Heart right ventricle (tissue), 16 donors: ENCODE measurements at regions not wholly inside any gene's neighbourhood (a gene's known extent, or its start where the extent isn't known, plus 50 kb on each side); places are given as distances from the start of the nearest gene placed in this dataset.

Experiments used
- ATAC-seq, 8 donors: fragments of 200-7000 bp; cut with Tn5 transposase; one replicate each; pipeline ENCODE4 v1.9.1; 2020; ENCODE audit warnings: mild to moderate bottlenecking in 8 of 8, moderate library complexity in 8 of 8, moderate number of reproducible peaks in 1 of 8
- DNase-seq, 2 donors: peaks; one replicate each; pipeline ENCODE4 v3.0.0-alpha.2; 2020
- H3K27ac ChIP-seq, 10 donors: fragments of 200-600 bp; sonication (generic) in 2 of 10; one replicate each; pipeline versions ENCODE4 v1.5.0 to v1.8.0; 2020 to 2022; ENCODE audit warnings: mild to moderate bottlenecking in 3 of 10
- H3K27me3 ChIP-seq, 7 donors: fragments of 200-600 bp; one replicate each; pipeline ENCODE4 v1.8.0; 2021 to 2022; ENCODE audit warnings: mild to moderate bottlenecking in 2 of 7
- H3K36me3 ChIP-seq, 9 donors: fragments of 200-600 bp; sonication (generic) in 1 of 9; one replicate each; pipeline versions ENCODE4 v1.5.0 to v1.8.0; 2020 to 2022; ENCODE audit warnings: mild to moderate bottlenecking in 2 of 9
- H3K4me1 ChIP-seq, 9 donors: fragments of 200-600 bp; sonication (generic) in 1 of 9; one replicate each; pipeline versions ENCODE4 v1.5.0 to v1.8.0; 2020 to 2022; ENCODE audit warnings: mild to moderate bottlenecking in 4 of 9
- H3K4me3 ChIP-seq, 10 donors: fragments of 200-600 bp; sonication (generic) in 2 of 10; one replicate each; pipeline versions ENCODE4 v1.5.0 to v1.8.0; 2020 to 2022; ENCODE audit warnings: mild to moderate bottlenecking in 7 of 10, moderate library complexity in 2 of 10
- H3K9me3 ChIP-seq, 11 donors: fragments of 200-600 bp in 10 of 11; sonication (generic) in 2 of 11; one replicate each; pipeline versions ENCODE4 v1.5.0 to v1.8.0; 2013 to 2022; ENCODE audit warnings: mild to moderate bottlenecking in 2 of 11, control low read depth in 1 of 11, moderate library complexity in 1 of 11
- WGBS, 2 donors: extraction: QIAGEN DNeasy Blood & Tissue Kit; methylation state at CpG; one replicate each; pipeline ENCODE4 v1.1.7; 2013; ENCODE audit warnings: inconsistent platforms in 1 of 2; 5-methylcytosine and 5-hydroxymethylcytosine counted together
- intact Hi-C, 10 donors: fragments of 100-400 bp; cut with DNase I; formaldehyde crosslinking; loops; one replicate each; pipeline versions ENCODE4 v1.11.1 to v1.14.2; 2022
- TF ChIP-seq, protein P1 (sequence below), 9 donors: fragments of 200-600 bp; sonication (generic) in 2 of 9; IDR thresholded peaks; one replicate each; pipeline versions ENCODE4 v1.5.0 to v1.8.0; 2021 to 2022; ENCODE audit warnings: antibody characterized with exemption in 9 of 9, mild to moderate bottlenecking in 5 of 9, moderate library complexity in 1 of 9
- donor health status: Arrhythmogenic right ventricular cardiomyopathy.
- donor health status: ischemic (EF 13 %, LVEDD 7.1; RV severe dilation, severe dysfunction).
- donor health status: healthy with polysubstance abuse.
- donor health status: DM: no; HTN: yes; CAD: no.
- donor health status: DM: no; HTN: no; CAD: no.
- donor health status: ischemic (EF 25% LVEDD 6.9; RV normal size, moderate dysfunction).
- donor health status: ischemic (EF 25% LVEDD 5.7; RV mildly dilated, moderate dysfunction).
- donor health status: healthy.
- donor health status: DM: yes; HTN: yes; CAD: no.
- donor health status: Ischemic cardiomyopathy.
- donor health status: ischemic (EF 35%, LVEDD 5.7; RV mildly dilated, moderate dysfunction).
- donor health status: nonischemic (EF 11% LVEDD 7.7; RV severe dilation, severe dysfunction).
- donor health status: DM: yes; HTN: yes; CAD: no.
- donor health status: PGD.
- donor health status: ischemic (EF 29% LVEDD 5.4; RV normal size, mild dysfunction).
- donor health status: nonischemic (EF 23%, LVEDD 6.1; RV moderate dilation, normal function).

DNA sequence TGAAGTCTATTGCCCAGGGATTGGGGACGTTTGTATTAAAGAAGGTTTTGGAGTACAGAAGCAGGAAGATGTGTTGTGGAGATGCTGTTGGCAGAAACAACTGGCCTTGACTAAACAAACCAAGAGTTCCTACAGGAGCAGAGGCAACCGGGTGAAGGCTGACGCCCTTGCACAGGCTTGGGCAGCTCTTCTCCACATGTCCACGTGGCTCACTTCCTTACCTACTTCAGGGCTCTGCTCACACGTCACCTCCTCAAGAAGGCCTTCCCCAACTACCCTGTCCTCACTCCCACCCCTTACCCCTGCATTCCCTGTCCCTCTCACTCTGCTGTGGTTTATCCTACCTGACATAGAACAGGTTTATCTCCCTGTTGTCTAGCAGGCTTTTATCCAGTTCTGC lies 59.9 kb upstream of the JAZF1 start:
- ATAC-seq: no peak
- Histone ChIP-seq H3K27ac (no peak overlapping the region), H3K36me3 (no peaks in the 10 kb centered on the region), H3K4me3 (no peak overlapping the region), H3K9me3 (no peaks in the 10 kb centered on the region), H3K4me1 (peaks cover 0 to 32% (median 0%) of the 10 kb centered on the region in 9 donors), H3K27me3 (no peaks in the 10 kb centered on the region)
- TF ChIP-seq, protein P1, sequence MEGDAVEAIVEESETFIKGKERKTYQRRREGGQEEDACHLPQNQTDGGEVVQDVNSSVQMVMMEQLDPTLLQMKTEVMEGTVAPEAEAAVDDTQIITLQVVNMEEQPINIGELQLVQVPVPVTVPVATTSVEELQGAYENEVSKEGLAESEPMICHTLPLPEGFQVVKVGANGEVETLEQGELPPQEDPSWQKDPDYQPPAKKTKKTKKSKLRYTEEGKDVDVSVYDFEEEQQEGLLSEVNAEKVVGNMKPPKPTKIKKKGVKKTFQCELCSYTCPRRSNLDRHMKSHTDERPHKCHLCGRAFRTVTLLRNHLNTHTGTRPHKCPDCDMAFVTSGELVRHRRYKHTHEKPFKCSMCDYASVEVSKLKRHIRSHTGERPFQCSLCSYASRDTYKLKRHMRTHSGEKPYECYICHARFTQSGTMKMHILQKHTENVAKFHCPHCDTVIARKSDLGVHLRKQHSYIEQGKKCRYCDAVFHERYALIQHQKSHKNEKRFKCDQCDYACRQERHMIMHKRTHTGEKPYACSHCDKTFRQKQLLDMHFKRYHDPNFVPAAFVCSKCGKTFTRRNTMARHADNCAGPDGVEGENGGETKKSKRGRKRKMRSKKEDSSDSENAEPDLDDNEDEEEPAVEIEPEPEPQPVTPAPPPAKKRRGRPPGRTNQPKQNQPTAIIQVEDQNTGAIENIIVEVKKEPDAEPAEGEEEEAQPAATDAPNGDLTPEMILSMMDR (IDR thresholded peaks at IDR 0.05): no peak
- intact Hi-C loops: no loop called here
- no peak for DNase-seq
- 74 to 78% methylated on average over 5 of the region's 5 CpGs for WGBS, 2 donors

DNA sequence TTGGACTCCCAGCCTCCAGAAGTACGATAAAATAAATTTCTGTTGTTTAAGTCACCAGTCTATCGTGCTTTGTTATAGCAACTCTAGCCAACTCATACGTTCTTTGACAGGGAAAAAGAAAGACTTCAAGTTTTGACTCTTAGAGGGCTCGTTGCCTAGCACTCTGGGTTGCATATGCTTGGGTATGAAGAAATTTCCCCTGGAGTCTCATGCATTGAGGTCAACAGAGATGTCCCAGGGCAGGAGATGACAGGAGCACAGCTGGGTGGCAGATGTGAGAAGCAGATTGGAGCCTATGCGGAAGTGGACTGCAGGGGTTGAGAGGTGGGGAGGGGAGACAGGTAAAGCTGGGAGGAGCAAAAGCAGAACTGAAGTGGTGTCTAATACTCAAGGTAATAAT lies 63.3 kb upstream of the JAZF1 start:
- no peaks in the 10 kb centered on the region for H3K9me3 ChIP-seq
- ATAC-seq: no peak
- H3K27ac ChIP-seq: no peak overlapping the region
- no peak overlapping the region for H3K4me3 ChIP-seq
- peaks cover 0 to 22% (median 0%) of the 10 kb centered on the region in 9 donors for H3K4me1 ChIP-seq
- no peaks in the 10 kb centered on the region for H3K36me3 ChIP-seq
- intact Hi-C loops: no loop called here
- DNase-seq: no peak
- 95 to 97% methylated on average over 5 of the region's 5 CpGs for WGBS, 2 donors
- TF ChIP-seq, protein P1 (IDR thresholded peaks at IDR 0.05): no peak
- no peaks in the 10 kb centered on the region for H3K27me3 ChIP-seq

DNA sequence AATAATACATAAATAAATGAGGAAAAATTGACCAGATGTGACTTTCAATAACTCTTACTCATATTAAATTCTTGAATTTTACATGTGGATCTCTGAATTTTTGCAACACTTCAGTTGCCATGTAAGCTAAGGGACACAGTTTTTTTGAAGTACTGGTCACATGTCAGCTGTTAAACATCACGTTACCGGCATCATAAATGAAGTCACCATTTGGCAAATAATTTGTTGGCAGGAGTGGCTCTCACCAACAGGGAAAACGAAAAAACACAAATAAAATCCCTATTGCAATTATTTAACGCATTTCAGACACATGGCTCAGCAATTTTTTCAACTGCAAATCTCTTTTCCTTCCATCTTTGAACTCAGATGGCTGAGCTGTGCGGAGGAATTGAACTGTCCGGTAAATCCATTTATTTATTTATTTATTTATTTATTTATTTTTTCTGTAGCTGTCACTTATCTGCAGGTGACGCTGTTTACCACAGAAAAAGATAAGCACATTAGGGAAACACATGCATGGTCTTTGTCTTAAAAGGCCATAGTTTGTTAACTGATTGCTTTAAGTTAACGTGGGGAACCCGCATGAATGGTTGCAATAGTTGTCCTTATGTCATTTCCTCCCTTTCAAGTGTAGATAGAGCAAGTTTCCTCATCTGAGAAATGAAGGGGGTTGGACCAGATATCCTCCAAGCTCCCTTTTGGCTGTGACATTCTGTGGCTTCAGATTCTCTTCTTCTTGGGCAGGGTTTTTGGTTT lies 64.7 kb upstream of the JAZF1 start:
- Histone ChIP-seq H3K4me3 (no peak overlapping the region), H3K36me3 (no peaks in the 10 kb centered on the region), H3K4me1 (peaks cover 0 to 8% (median 0%) of the 10 kb centered on the region in 9 donors), H3K27me3 (no peaks in the 10 kb centered on the region), H3K27ac (no peak overlapping the region), H3K9me3 (no peaks in the 10 kb centered on the region)
- no peak for ATAC-seq
- intact Hi-C loops: no loop called here
- DNase-seq: no peak
- TF ChIP-seq, protein P1 (IDR thresholded peaks at IDR 0.05): no peak
- 73 to 81% methylated on average over 9 of the region's 9 CpGs for WGBS, 2 donors

DNA sequence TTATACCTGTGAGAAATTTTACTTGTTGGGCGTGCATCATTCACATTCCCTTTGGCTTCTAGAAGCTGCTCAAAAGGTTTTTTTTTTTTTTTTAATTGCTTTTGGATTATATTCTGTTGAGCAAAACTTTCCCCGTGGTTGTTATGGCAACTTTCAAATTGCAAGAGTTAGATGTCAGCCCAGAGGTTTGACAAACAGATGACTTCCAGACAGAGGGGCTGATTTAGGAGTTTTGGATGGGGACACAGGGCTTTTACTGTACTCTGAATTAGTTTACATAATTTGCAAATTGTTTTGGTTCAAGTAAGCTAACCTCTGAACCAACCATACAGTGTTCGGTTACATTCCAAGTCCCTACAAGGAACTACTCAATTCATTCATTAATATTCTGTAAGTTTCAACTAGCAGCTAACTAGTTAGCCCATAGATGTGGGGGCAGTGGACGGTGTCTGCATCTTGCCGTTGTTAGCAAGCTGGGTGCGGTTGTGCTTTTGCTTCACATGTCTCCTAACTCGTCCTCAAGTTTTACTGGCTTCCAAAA lies 66.4 kb upstream of the JAZF1 start:
- Histone ChIP-seq H3K4me3 (no peak overlapping the region), H3K27me3 (no peaks in the 10 kb centered on the region), H3K4me1 (peaks cover 0 to 7% (median 0%) of the 10 kb centered on the region in 9 donors), H3K36me3 (no peaks in the 10 kb centered on the region), H3K9me3 (no peaks in the 10 kb centered on the region), H3K27ac (no peak overlapping the region)
- TF ChIP-seq, protein P1 (IDR thresholded peaks at IDR 0.05): no peak
- DNase-seq: no peak
- 84 to 85% methylated on average over 7 of the region's 7 CpGs for WGBS, 2 donors
- ATAC-seq: no peak
- intact Hi-C loops: no loop called here
